ENCODE measurements at regions not wholly inside any gene's neighbourhood (a gene's known extent, or its start where the extent isn't known, plus 50 kb on each side); places are given as distances from the start of the nearest gene placed in this dataset.

DNA sequence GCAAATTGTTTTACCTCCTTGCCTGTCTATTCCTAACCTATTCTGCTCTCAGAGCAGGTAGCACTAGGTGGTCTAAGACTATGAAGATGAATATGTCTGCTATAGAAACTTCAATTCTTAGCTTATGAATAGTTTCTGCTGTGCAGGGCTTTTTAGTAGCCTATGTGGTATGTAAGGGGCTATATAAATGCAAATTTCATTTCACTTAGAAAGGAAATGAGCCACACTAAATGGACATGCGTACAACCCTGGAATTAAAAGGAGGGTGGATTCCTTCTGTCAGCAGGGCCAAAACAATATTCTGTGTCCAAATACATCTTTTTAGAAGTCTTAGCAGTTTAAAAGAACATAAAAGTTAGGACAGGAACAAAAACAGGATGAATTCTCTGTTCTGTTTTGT lies 163.9 kb upstream of the GEMIN8 start:
- in situ Hi-C loops (cut with HindIII; ENCODE audit: extremely low pct_ligation_motif_present, low pct_unique_long_range_greater_than_20kb): no loop called here
- H3K27ac ChIP-seq (ENCODE audit: extremely low read length, insufficient read depth, low read length): no peak overlapping the region
- no peak overlapping the region for H2AFZ ChIP-seq (ENCODE audit: low read length)
- no peak for FAIRE-seq
- no peaks in the 10 kb centered on the region for H3K9me3 ChIP-seq (ENCODE audit: low read length)
- no TSS peak for BruUV-seq (replicated peaks)
- intact Hi-C loops (cut with micrococcal nuclease; ENCODE audit: unreplicated experiment): no loop called here
- H3K36me3 ChIP-seq (replicated peaks in 1 of 2; ENCODE audit: control insufficient read depth in 1 of 2, insufficient read depth in 2 of 2, low read length in 2 of 2): no peaks in the 10 kb centered on the region
- H4K20me1 ChIP-seq (ENCODE audit: insufficient read depth, low read length): no peaks in the 10 kb centered on the region
- H3K9ac ChIP-seq (ENCODE audit: insufficient read depth, low read depth, low read length): no peak overlapping the region
- no peak overlapping the region for H3K4me2 ChIP-seq (ENCODE audit: low read depth, low read length)
- ATAC-seq: no peak
- H3K4me3 ChIP-seq (replicated peaks in 1 of 3; ENCODE audit: insufficient read depth in 1 of 3, low read depth in 2 of 3, low read length in 3 of 3): no peak overlapping the region
- DNase-seq (ENCODE audit: low spot score): no peak
- ChIA-PET POLR2A (no interaction called here), CTCF (ENCODE audit: low intra/inter-chr PET ratio, low total read pairs) (no interaction called here)
- no peaks in the 10 kb centered on the region for H3K4me1 ChIP-seq (ENCODE audit: insufficient read depth, low read length)
- TF ChIP-seq SOX13 (IDR thresholded peaks at IDR 0.05) (no peak), SOX13 (CRISPR knock-in tag; conservative IDR thresholded peaks at IDR 0.05 in 1 of 2, IDR thresholded peaks at IDR 0.05 in 1 of 2) (no peak), ZNF329 (CRISPR knock-in tag; IDR thresholded peaks at IDR 0.05; ENCODE audit: low read depth) (no peak)
- TF ChIP-seq, protein P1, sequence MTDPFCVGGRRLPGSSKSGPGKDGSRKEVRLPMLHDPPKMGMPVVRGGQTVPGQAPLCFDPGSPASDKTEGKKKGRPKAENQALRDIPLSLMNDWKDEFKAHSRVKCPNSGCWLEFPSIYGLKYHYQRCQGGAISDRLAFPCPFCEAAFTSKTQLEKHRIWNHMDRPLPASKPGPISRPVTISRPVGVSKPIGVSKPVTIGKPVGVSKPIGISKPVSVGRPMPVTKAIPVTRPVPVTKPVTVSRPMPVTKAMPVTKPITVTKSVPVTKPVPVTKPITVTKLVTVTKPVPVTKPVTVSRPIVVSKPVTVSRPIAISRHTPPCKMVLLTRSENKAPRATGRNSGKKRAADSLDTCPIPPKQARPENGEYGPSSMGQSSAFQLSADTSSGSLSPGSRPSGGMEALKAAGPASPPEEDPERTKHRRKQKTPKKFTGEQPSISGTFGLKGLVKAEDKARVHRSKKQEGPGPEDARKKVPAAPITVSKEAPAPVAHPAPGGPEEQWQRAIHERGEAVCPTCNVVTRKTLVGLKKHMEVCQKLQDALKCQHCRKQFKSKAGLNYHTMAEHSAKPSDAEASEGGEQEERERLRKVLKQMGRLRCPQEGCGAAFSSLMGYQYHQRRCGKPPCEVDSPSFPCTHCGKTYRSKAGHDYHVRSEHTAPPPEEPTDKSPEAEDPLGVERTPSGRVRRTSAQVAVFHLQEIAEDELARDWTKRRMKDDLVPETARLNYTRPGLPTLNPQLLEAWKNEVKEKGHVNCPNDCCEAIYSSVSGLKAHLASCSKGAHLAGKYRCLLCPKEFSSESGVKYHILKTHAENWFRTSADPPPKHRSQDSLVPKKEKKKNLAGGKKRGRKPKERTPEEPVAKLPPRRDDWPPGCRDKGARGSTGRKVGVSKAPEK (CRISPR knock-in tag; IDR thresholded peaks at IDR 0.05; ENCODE audit: borderline replicate concordance): no peak
- TF ChIP-seq, protein P2, sequence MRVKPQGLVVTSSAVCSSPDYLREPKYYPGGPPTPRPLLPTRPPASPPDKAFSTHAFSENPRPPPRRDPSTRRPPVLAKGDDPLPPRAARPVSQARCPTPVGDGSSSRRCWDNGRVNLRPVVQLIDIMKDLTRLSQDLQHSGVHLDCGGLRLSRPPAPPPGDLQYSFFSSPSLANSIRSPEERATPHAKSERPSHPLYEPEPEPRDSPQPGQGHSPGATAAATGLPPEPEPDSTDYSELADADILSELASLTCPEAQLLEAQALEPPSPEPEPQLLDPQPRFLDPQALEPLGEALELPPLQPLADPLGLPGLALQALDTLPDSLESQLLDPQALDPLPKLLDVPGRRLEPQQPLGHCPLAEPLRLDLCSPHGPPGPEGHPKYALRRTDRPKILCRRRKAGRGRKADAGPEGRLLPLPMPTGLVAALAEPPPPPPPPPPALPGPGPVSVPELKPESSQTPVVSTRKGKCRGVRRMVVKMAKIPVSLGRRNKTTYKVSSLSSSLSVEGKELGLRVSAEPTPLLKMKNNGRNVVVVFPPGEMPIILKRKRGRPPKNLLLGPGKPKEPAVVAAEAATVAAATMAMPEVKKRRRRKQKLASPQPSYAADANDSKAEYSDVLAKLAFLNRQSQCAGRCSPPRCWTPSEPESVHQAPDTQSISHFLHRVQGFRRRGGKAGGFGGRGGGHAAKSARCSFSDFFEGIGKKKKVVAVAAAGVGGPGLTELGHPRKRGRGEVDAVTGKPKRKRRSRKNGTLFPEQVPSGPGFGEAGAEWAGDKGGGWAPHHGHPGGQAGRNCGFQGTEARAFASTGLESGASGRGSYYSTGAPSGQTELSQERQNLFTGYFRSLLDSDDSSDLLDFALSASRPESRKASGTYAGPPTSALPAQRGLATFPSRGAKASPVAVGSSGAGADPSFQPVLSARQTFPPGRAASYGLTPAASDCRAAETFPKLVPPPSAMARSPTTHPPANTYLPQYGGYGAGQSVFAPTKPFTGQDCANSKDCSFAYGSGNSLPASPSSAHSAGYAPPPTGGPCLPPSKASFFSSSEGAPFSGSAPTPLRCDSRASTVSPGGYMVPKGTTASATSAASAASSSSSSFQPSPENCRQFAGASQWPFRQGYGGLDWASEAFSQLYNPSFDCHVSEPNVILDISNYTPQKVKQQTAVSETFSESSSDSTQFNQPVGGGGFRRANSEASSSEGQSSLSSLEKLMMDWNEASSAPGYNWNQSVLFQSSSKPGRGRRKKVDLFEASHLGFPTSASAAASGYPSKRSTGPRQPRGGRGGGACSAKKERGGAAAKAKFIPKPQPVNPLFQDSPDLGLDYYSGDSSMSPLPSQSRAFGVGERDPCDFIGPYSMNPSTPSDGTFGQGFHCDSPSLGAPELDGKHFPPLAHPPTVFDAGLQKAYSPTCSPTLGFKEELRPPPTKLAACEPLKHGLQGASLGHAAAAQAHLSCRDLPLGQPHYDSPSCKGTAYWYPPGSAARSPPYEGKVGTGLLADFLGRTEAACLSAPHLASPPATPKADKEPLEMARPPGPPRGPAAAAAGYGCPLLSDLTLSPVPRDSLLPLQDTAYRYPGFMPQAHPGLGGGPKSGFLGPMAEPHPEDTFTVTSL (CRISPR knock-in tag; IDR thresholded peaks at IDR 0.05; ENCODE audit: borderline replicate concordance): no peak
- 13% methylated on average over 1 of the region's 1 CpG for whole genome bisulfite sequencing (ENCODE audit: low lambda C conversion rate)
- no peaks in the 10 kb centered on the region for H3K79me2 ChIP-seq (ENCODE audit: insufficient read depth, low read length)
- H3K27me3 ChIP-seq (ENCODE audit: control insufficient read depth in 1 of 2, insufficient read depth in 2 of 2, low read length in 2 of 2): no peaks in the 10 kb centered on the region
